Uterus (tissue), 2 donors: ENCODE measurements at regions not wholly inside any gene's neighbourhood (a gene's known extent, or its start where the extent isn't known, plus 50 kb on each side); places are given as distances from the start of the nearest gene placed in this dataset.

Experiments used
- POLR2A ChIP-seq, 2 donors: fragments of 450-650 bp; IDR thresholded peaks; one replicate each; pipeline ENCODE4 v1.6.1; 2016; ENCODE audit warnings: antibody characterized with exemption in 2 of 2, mild to moderate bottlenecking in 1 of 2, moderate library complexity in 1 of 2
- TF ChIP-seq, protein P1 (sequence below), 4 experiments: fragments of 200-600 bp in 2 of 4; fragments of 450-650 bp in 2 of 4; sonication (generic) in 2 of 4; IDR thresholded peaks; one replicate each; pipeline ENCODE4 v1.5.1; 2016 to 2019; ENCODE audit warnings: antibody characterized with exemption in 4 of 4, mild to moderate bottlenecking in 2 of 4, moderate library complexity in 1 of 4

GRCh38 chr7:21028186-21028585 lies 241.5 kb upstream of the SP8 start:
- TF ChIP-seq, protein P1, sequence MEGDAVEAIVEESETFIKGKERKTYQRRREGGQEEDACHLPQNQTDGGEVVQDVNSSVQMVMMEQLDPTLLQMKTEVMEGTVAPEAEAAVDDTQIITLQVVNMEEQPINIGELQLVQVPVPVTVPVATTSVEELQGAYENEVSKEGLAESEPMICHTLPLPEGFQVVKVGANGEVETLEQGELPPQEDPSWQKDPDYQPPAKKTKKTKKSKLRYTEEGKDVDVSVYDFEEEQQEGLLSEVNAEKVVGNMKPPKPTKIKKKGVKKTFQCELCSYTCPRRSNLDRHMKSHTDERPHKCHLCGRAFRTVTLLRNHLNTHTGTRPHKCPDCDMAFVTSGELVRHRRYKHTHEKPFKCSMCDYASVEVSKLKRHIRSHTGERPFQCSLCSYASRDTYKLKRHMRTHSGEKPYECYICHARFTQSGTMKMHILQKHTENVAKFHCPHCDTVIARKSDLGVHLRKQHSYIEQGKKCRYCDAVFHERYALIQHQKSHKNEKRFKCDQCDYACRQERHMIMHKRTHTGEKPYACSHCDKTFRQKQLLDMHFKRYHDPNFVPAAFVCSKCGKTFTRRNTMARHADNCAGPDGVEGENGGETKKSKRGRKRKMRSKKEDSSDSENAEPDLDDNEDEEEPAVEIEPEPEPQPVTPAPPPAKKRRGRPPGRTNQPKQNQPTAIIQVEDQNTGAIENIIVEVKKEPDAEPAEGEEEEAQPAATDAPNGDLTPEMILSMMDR (IDR thresholded peaks at IDR 0.05) = no peak
- TF ChIP-seq POLR2A (IDR thresholded peaks at IDR 0.05) = no peak
